Peyer's patch (tissue), 4 donors: ENCODE measurements at regions not wholly inside any gene's neighbourhood (a gene's known extent, or its start where the extent isn't known, plus 50 kb on each side); places are given as distances from the start of the nearest gene placed in this dataset.

Source experiments
- DNase-seq, 3 donors: peaks; one replicate each; pipeline ENCODE4 v3.0.0-alpha.2; 2017 to 2019
- H3K27ac ChIP-seq, 4 donors: fragments of 200-600 bp; sonication (generic); one replicate each; pipeline ENCODE4 v1.5.1; 2016 to 2019
- H3K27me3 ChIP-seq, 2 donors: fragments of 200-600 bp; sonication (generic); one replicate each; pipeline ENCODE4 v1.5.1; 2019
- H3K36me3 ChIP-seq, 3 donors: fragments of 200-600 bp; sonication (generic); one replicate each; pipeline ENCODE4 v1.5.1; 2016 to 2019
- H3K4me1 ChIP-seq, 4 donors: fragments of 200-600 bp; sonication (generic); one replicate each; pipeline ENCODE4 v1.5.1; 2016 to 2019
- H3K4me3 ChIP-seq, 4 donors: fragments of 200-600 bp; sonication (generic); 1 replicate in 3 of 4; 2 replicates in 1 of 4; pipeline ENCODE4 v1.5.1; 2016 to 2019; ENCODE audit warnings: mild to moderate bottlenecking in 1 of 4
- H3K9me3 ChIP-seq, 4 donors: fragments of 200-600 bp; sonication (generic); one replicate each; pipeline ENCODE4 v1.5.1; 2016 to 2019; ENCODE audit warnings: mild to moderate bottlenecking in 1 of 4
- CTCF ChIP-seq, 6 experiments: fragments of 450-650 bp in 4 of 6; fragments of 200-600 bp in 2 of 6; sonication (generic) in 1 of 6; IDR thresholded peaks; one replicate each; pipeline ENCODE4 v1.5.1; 2017 to 2019; ENCODE audit warnings: antibody characterized with exemption in 6 of 6, mild to moderate bottlenecking in 3 of 6, moderate library complexity in 1 of 6
- POLR2A ChIP-seq, 2 donors: fragments of 450-650 bp; IDR thresholded peaks; one replicate each; pipeline ENCODE4 v1.5.1; 2017; ENCODE audit warnings: antibody characterized with exemption in 2 of 2, mild to moderate bottlenecking in 2 of 2, moderate library complexity in 2 of 2

GRCh38 chr4:95672811-95673210, 124.0 kb upstream of the UNC5C start:
- H3K4me3 ChIP-seq = no peak overlapping the region
- H3K27me3 ChIP-seq = no peaks in the 10 kb centered on the region
- no peaks in the 10 kb centered on the region for H3K4me1 ChIP-seq
- H3K9me3 ChIP-seq = no peaks in the 10 kb centered on the region
- DNase-seq = no peak
- no peaks in the 10 kb centered on the region for H3K36me3 ChIP-seq
- no peak overlapping the region for H3K27ac ChIP-seq
- TF ChIP-seq CTCF (IDR thresholded peaks at IDR 0.05) = no peak
- no peak for TF ChIP-seq POLR2A (IDR thresholded peaks at IDR 0.05)

GRCh38 chr4:95660719-95661118, 111.9 kb upstream of the UNC5C start:
- DNase-seq = no peak
- Histone ChIP-seq H3K36me3 (no peaks in the 10 kb centered on the region), H3K4me1 (no peaks in the 10 kb centered on the region), H3K27ac (no peak overlapping the region), H3K27me3 (no peaks in the 10 kb centered on the region), H3K4me3 (no peak overlapping the region), H3K9me3 (no peaks in the 10 kb centered on the region)
- TF ChIP-seq CTCF (IDR thresholded peaks at IDR 0.05) = no peak
- TF ChIP-seq POLR2A (IDR thresholded peaks at IDR 0.05) = no peak

- Histone ChIP-seq H3K4me1 (no peaks in the 10 kb centered on the region), H3K9me3 (no peaks in the 10 kb centered on the region), H3K27ac (no peak overlapping the region), H3K4me3 (no peak overlapping the region), H3K27me3 (no peaks in the 10 kb centered on the region), H3K36me3 (no peaks in the 10 kb centered on the region)
- TF ChIP-seq CTCF (IDR thresholded peaks at IDR 0.05) (no peak), POLR2A (IDR thresholded peaks at IDR 0.05) (no peak)
- no peak for DNase-seq
These were observed 103.1 kb upstream of the UNC5C start for GRCh38 chr4:95651891-95652290.

- no peak for DNase-seq
- Histone ChIP-seq H3K27ac (no peak overlapping the region), H3K9me3 (no peaks in the 10 kb centered on the region), H3K36me3 (no peaks in the 10 kb centered on the region), H3K27me3 (no peaks in the 10 kb centered on the region), H3K4me3 (no peak overlapping the region), H3K4me1 (no peaks in the 10 kb centered on the region)
- TF ChIP-seq CTCF (IDR thresholded peaks at IDR 0.05) (no peak), POLR2A (IDR thresholded peaks at IDR 0.05) (no peak)
These were observed 95.6 kb upstream of the UNC5C start for GRCh38 chr4:95644417-95644816.

- H3K9me3 ChIP-seq = no peaks in the 10 kb centered on the region
- H3K36me3 ChIP-seq = no peaks in the 10 kb centered on the region
- H3K27ac ChIP-seq = no peak overlapping the region
- no peaks in the 10 kb centered on the region for H3K4me1 ChIP-seq
- H3K27me3 ChIP-seq = no peaks in the 10 kb centered on the region
- TF ChIP-seq POLR2A (IDR thresholded peaks at IDR 0.05) (no peak), CTCF (IDR thresholded peaks at IDR 0.05) (no peak)
- no peak overlapping the region for H3K4me3 ChIP-seq
- DNase-seq = no peak
These were observed 94.9 kb upstream of the UNC5C start for GRCh38 chr4:95643627-95644026.

GRCh38 chr4:95641571-95641970, 92.8 kb upstream of the UNC5C start:
- no peak for TF ChIP-seq POLR2A (IDR thresholded peaks at IDR 0.05)
- no peak for TF ChIP-seq CTCF (IDR thresholded peaks at IDR 0.05)
- H3K9me3 ChIP-seq = no peaks in the 10 kb centered on the region
- H3K4me1 ChIP-seq = no peaks in the 10 kb centered on the region
- H3K27me3 ChIP-seq = no peaks in the 10 kb centered on the region
- H3K4me3 ChIP-seq = no peak overlapping the region
- H3K36me3 ChIP-seq = no peaks in the 10 kb centered on the region
- DNase-seq = no peak
- no peak overlapping the region for H3K27ac ChIP-seq
